Gastroesophageal sphincter (tissue), 3 donors: ENCODE measurements at regions not wholly inside any gene's neighbourhood (a gene's known extent, or its start where the extent isn't known, plus 50 kb on each side); places are given as distances from the start of the nearest gene placed in this dataset.

Source experiments
- CTCF ChIP-seq, 4 experiments: fragments of 200-600 bp in 2 of 4; fragments of 450-650 bp in 2 of 4; sonication (generic) in 1 of 4; IDR thresholded peaks; one replicate each; pipeline ENCODE4 v1.5.1; 2017 to 2019; ENCODE audit warnings: antibody characterized with exemption in 4 of 4, mild to moderate bottlenecking in 2 of 4, moderate library complexity in 2 of 4
- POLR2A ChIP-seq, 2 donors: fragments of 450-650 bp; IDR thresholded peaks; one replicate each; pipeline ENCODE4 v1.6.1; 2017; ENCODE audit warnings: antibody characterized with exemption in 2 of 2, mild to moderate bottlenecking in 2 of 2, moderate library complexity in 1 of 2

DNA sequence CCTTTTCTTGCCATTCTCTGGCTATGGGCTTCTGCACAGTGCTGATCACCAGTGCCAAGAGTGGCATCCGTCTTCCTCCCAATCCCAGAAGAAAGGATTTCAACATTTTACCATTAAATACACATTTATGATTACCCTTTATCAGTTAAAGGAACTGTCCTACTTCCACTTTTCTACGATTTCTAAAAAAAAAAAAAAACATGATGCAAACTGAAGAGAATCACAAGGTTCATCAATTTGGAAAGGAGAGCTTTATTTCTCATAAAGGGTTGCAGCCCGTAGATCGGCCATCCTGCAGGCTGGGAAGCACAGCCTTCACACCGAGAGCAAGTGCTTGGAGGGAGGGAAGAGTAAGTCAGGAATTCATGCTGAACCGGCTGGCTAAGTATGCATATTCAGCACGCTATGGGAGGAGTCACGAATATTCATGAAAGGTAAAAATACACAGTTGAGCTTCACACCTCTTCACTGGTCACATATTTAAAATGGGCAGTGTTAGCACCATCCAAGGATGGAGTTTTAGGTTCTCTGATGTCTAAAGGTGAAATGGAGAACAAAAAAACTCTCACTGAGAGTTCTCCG, 52.5 kb upstream of the SEMA4D start:
- TF ChIP-seq POLR2A (IDR thresholded peaks at IDR 0.05) (no peak), CTCF (IDR thresholded peaks at IDR 0.05) (no peak)
